ENCODE measurements at regions not wholly inside any gene's neighbourhood (a gene's known extent, or its start where the extent isn't known, plus 50 kb on each side); places are given as distances from the start of the nearest gene placed in this dataset.

GRCh38 chr12:23455283-23455682 is 494.2 kb downstream of the SOX5 start:
- Histone ChIP-seq H2AFZ (ENCODE audit: control insufficient read depth, low read depth, low read length) (no peak overlapping the region), H3K36me3 (ENCODE audit: control insufficient read depth in 2 of 2, insufficient read depth in 2 of 2, low read length in 1 of 2) (no peaks in the 10 kb centered on the region), H3K79me2 (ENCODE audit: control insufficient read depth, insufficient read depth, low read length) (no peaks in the 10 kb centered on the region), H4K20me1 (ENCODE audit: control insufficient read depth, insufficient read depth) (no peaks in the 10 kb centered on the region), H3K9ac (ENCODE audit: control insufficient read depth, insufficient read depth, low read length) (no peak overlapping the region), H3K27ac (ENCODE audit: control insufficient read depth, insufficient read depth) (no peak overlapping the region), H3K4me1 (ENCODE audit: control insufficient read depth, insufficient read depth, low read length) (no peaks in the 10 kb centered on the region), H3K27me3 (replicated peaks in 1 of 2; ENCODE audit: control insufficient read depth in 2 of 2, insufficient read depth in 2 of 2, low read length in 1 of 2) (no peaks in the 10 kb centered on the region), H3K4me2 (ENCODE audit: control insufficient read depth, insufficient read depth) (no peak overlapping the region), H3K4me3 (no peak overlapping the region), H3K9me3 (replicated peaks; ENCODE audit: control insufficient read depth, insufficient read depth, low read length) (no peaks in the 10 kb centered on the region)
- no peak for FAIRE-seq
- POLR2A ChIA-PET, result interaction anchor here (0.5 kb wide), 1 partner anchor 293 kb away, joined by 3 read pairs; no protein-coding TSS in a partner anchor
- no peak for ATAC-seq
- 0% methylated on average over 2 of the region's 2 CpGs for WGBS (ENCODE audit: insufficient coverage, insufficient replicate concordance, low lambda C conversion rate, missing lambda C conversion rate)
- DNase-seq (ENCODE audit: low read depth, low spot score), result no peak
- CTCF ChIA-PET, result no interaction called here
- SMC1A ChIA-PET (ENCODE audit: uncharacterized antibody, unreplicated experiment), result no interaction called here
- in situ Hi-C loops (cut with MboI), result no loop called here
- BruUV-seq (replicated peaks), result no TSS peak
- RAD21 ChIA-PET (ENCODE audit: unreplicated experiment), result no interaction called here
- intact Hi-C loops (cut with micrococcal nuclease; ENCODE audit: unreplicated experiment), result no loop called here
- TF ChIP-seq ZBTB11 (CRISPR knock-in tag; IDR thresholded peaks at IDR 0.05) (no peak), SREBF1 (IDR thresholded peaks at IDR 0.05; ENCODE audit: low read length) (no peak), KDM1A (IDR thresholded peaks at IDR 0.05; ENCODE audit: borderline replicate concordance) (no peak), E2F4 (IDR thresholded peaks at IDR 0.05; ENCODE audit: low read depth, low read length) (no peak), ZNF687 (IDR thresholded peaks at IDR 0.05) (no peak), POLR2AphosphoS5 (IDR thresholded peaks at IDR 0.05; ENCODE audit: low read length) (no peak), MXI1 (IDR thresholded peaks at IDR 0.05; ENCODE audit: low read depth, low read length) (no peak)
